HG02798 (cell line): ENCODE measurements at regions not wholly inside any gene's neighbourhood (a gene's known extent, or its start where the extent isn't known, plus 50 kb on each side); places are given as distances from the start of the nearest gene placed in this dataset.

Experiments used
- ATAC-seq: cut with Tn5 transposase; IDR thresholded peaks from one replicate; pipeline ENCODE4 v1.9.1; 2021; ENCODE audit warnings: mild to moderate bottlenecking; ENCODE audit not compliant: unreplicated experiment, poor library complexity

DNA sequence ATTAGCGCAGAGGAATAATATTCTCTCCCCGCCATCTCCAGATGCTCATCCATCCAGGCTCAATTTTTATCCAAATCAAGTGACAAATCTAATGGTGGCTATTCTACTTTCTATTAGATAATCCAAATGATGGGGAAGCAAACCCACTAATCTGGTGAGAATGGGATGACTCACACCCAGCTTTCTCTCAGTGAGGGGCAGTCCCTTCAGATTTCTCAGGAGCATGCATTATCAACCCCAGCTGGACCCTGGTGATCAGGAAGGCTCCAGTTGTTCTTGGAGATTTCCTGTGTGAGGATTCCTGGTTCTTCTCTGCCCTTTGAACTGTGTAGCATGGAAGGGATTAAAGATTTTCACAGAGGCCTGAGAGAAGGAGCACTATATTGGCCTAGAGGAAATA lies 358.0 kb downstream of the WDR72 start:
- ATAC-seq, result no peak

DNA sequence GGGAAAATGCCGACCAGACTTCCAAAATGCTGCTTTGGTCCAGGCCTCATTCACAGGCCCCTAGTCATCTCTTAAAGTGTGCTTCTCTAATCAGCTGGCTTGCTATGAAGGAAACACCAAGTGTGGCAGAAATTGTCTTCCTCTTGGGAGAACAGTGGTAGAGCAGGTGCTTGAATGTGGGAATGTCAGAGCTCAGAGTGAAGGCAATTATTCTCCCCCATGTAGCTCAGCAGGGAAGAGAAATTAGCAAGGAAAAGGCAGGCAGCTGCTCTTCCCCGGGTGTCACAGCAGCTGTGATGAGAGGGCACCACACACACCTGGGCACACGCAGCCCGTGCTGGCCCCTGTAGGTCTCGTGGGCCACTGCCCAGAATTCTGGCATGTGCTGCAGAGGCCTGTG lies 358.5 kb downstream of the WDR72 start:
- ATAC-seq, result no peak

DNA sequence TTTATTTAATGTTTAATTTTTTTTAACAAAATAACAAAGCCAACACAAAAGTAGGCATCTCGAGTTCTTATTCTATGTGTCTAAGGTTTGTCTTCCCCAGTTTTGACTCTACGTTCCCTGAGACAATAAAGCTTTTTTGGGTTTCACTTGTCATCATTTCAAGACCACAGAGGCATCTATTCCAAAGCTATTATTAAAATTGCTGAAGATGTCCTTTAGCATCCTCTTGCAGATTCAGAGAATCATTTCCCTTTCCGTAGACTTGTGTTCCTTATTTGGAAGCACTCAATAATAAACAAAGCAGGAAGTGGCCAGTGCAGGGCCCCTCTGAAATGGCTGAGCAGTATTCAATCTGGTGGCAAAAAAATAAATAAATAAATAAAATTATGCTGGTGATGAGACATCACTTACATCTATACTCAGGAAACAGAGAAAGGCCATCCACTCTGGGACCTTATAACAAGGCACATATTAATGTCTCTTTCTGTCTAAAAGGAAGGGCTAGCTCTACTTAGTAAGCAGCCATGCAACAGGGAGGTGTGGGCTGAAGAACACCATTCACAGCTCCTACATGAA lies 362.3 kb downstream of the WDR72 start:
- ATAC-seq, result no peak

DNA sequence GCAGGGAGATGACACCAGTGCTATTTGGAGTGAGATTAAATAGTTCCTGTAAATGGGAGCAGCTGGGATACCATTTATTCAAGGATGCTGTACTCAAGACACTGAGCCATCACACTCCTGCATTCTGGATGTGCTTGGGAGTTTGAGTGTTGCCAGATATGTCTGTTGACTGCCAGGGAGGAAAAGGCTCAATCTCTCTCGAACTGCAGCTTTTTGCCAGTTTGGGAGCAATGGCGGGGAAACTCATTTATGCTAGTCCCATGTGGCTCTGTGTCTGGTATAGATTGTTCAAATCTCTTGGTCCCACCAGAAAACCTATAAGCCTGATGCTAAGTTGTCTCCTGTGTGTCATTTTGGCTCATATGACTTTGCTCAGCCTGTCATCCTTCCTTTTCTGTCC lies 363.6 kb downstream of the WDR72 start:
- ATAC-seq, result no peak

DNA sequence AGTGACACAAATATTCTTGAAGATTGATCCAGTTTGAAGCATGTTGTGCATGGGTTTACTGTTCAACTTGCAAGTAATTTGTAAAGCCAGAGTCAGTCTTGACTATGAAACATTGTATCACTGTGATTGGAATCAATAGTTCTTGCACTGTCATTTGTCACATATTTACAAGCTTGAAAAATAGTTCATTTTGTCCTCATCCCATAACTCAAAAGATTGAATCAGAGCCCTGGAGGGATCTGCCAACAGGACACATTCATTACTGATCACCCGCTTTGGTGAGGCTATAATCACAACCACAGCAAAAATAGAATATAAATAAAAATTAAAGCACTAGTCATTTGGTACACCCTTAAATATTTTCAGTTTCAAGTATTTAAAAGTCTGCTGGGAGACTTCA lies 368.9 kb downstream of the WDR72 start:
- no peak for ATAC-seq

DNA sequence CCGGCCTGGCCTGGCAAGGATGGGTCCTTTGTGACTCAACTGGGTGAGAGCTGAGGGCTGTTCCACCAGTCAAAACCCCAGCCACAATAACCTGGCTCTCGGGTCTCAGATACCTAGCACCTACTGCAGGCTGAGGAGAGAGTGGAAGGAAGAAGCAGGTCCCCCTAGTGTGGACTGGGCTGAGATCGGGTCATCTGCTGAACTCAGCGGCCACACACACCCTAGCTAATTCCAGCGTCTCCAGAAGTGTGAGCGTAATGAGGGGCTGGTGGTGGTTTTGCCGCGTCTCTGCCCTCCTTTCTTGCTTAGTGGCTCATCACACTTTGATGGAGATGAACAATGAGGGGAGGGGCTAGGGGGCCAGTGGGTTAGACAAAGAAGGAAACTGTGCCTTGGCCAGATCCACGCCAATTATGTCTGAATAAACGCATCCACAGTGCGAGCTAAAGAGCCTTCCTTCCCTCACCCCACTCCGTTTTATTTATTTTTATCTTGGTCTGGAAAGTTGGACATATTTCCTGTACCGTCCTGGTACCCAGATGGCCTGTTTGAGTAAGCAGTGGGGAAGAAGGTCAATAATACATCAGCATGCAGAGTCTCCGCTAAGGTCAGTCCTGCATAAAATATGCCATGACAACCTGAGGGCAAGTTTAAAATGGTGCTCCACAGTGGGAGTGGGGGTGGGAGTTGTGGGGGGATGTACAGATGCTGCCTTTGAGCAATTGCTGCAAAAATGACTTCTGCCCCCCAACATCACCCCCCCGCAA lies 370.0 kb downstream of the WDR72 start:
- ATAC-seq, result no peak

DNA sequence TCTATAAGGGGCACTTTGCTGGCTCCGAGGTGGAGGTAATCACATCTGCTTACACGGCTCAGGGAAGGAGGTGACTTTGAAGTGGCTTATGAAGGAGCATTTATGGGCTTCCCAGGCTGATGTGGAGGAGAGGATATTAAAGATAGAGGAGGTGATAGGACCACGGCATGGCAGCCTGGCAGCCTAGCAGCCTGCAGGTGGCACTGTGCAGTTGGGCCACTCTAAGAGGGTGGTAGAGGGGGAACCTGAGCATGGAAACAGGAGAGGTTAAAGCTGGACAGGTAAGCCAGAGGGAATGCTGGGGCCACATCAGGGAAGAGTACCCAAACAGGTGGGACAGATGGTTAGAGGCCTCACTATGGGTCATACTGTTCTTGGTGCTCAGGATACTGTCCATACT lies 375.0 kb downstream of the WDR72 start:
- no peak for ATAC-seq

DNA sequence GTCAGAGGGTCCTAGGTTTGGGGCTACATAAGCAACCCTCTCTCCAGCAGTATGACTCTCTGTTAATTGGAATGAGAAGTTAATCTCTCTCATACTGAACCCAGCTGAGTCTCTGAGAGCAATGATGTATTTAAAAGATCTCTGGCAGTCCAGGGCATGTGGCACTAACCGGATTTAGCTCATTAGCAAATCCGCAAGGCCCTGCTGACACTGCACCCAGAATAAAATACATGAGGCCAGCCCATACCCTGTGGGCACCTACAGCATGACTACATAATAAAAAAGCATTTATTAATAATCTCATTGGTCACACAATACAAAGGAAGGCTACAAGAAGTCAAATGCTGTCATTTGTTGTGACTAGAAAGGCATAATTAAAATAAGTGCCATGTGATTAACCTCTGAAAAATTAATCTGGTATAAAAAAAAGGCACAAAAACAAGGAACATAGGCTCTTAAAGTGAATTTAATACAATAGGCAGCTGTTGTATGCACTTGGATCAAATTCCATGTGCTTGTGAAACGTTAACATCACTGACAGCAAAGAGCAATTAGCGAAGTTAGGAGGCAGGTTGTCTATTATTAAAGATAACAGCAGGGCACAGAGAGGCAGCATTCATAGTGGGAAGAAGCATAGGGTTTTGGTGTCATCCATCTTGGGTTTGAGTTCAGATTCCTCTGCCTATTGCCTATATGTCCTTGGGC lies 381.2 kb downstream of the WDR72 start:
- ATAC-seq, result no peak

- ATAC-seq, result no peak
These were observed 391.7 kb downstream of the WDR72 start for GRCh38 chr15:53367740-53368139.

- ATAC-seq, result no peak
These were observed 398.6 kb downstream of the WDR72 start for GRCh38 chr15:53360881-53361280.

DNA sequence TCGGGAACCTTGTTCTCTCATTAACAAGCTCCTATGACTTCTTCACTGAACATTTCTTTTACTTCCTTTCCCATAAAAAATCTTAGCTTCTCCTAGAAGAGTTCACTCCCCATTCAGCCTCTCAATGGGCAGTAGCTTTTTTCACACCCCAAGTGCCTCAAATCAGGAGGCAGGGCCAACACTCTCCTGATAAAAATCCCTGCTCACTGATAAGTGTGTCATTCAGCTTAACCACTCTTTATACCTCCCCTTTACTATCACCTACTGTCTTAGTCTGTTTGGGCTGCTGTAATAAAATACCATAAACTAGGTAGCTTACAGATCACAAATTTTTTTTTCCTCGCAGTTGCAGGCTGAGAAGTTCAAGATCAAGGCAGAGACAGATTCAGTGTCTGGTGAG lies 400.4 kb downstream of the WDR72 start:
- no peak for ATAC-seq

GRCh38 chr15:53354874-53355273 lies 404.6 kb downstream of the WDR72 start:
- ATAC-seq, result no peak

DNA sequence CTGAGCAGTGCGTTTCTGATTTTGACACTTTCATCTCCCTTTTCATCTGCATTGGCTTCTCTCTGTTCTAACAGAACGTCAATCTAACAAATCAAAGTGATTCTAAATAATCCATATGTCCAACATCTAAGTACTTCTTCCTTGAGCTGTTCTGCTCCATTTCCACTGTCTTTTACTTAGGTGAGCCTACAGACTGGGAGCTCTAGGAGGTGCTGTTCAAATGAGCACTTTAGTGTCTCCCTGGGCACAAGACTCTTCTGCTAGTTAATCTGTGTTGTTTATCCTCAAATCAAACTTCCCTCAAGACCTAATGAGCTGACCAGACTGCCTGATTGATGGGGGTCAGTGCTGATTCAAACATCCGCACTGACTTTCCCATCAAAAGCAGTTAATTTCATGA lies 408.1 kb downstream of the WDR72 start:
- no peak for ATAC-seq

DNA sequence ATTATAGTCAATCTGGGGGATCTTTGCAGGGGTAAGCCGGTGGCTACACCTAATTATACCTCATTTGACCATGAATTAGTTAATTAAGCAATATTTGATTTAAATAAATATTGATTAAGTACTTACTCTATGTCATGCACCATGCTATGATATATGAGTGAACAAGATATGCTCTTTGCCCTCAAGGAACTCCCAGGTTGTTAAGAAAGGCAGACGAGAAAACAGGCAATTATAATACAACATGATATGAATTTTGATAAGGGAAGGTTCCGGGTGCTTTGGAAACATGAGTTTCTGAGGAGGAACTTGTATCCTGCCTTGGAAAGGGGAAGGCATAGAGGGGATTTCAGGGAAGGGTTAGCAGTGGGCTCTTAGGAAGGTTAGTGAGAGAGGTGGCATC lies 412.9 kb downstream of the WDR72 start:
- no peak for ATAC-seq

DNA sequence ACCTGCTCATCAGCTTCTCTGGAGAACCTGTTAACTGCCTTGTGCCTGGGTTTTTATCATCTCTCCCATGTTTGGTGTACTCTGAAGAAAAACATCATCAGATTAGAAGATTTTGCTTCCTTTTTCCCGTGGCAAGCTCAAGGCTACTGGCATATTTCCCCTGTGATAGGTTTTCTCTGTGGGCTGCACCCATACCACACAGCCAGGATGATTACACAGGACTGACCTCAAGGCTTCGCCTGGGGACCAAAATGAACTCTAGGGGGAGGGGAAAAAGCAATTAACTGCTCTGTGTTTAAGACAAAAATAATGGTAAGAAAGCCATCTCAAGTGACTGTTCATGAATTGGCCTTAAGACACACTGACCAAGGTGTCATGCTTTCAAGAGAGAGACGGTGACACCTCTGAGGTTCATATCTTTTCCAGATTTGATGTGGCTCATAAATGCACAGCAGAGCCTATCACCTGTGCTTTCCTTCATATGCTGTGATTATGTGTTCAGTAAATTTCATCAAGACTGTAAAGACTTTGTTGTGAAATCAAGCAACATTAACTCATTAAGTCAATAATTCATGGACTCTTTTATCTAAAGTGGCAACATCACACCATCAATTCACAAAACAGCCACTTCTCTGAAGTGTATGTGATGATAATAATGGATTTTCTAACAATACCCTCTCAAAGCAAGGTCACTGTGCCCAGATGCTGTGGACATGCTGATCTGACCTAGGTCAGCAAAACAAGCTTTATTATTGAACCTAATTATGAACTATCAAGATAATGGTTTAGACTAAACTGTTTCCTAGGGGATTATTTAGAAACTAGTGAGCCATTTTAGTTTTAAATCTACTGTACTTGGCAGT lies 427.9 kb downstream of the WDR72 start:
- no peak for ATAC-seq

- no peak for ATAC-seq
These were observed 431.1 kb downstream of the WDR72 start for GRCh38 chr15:53328341-53328740.

DNA sequence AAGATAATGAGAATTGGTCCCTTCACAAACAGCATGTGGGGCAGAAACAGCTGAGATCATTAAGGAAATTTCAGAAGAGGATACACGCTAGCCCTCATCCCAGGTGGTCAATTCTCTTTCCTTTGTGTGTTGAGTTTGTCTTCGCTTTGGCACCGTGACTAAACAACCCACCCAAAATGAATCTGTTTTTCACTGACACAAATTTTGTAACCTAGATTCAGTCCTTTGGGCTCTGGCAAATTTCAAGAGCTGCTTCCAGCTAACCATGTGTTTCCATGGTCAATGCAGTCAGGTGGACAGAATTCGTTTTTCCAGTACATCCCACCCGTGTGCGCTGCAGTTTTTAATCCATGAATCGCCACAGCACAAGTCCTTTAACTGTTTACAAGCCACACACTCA lies 435.4 kb downstream of the WDR72 start:
- ATAC-seq, result no peak

DNA sequence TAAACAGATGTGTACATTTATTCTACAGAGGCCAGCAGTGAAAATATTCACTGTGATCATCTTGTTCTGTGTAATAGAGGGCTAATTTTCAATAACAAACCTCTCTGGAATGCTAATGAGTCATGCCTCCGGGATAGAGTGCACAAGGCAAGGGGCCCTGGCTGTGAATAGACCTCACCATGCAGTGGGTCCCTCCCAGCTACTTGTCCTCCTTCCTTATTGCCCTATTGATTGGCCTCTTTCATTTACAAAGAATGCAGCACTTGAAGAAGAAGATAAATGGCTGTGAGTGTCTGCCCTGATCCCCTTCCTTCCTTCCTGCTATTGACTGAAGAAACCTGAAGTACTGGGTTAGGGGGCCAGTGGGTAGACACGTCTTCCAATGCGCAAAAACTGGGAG lies 436.3 kb downstream of the WDR72 start:
- no peak for ATAC-seq

DNA sequence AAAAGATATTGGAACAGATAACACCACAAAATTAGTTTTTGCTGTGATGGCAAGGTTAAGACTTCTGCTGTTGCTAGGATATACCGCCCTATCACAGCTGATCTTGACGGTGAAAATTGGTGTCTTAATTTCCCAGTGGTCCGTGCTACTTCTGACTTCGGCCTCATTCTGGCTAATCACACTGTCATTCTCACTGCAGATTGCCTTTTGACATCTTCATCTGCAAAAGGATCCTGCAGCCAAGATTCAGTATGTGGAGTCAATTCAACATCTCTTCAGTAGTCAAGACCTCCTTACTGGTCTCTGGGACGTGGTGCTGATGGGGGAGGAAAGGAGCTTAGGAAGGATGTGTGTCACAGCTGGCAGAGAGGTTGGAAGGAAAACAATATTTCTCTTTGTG lies 438.6 kb downstream of the WDR72 start:
- no peak for ATAC-seq

GRCh38 chr15:53312707-53313106 lies 446.8 kb downstream of the WDR72 start:
- no peak for ATAC-seq

DNA sequence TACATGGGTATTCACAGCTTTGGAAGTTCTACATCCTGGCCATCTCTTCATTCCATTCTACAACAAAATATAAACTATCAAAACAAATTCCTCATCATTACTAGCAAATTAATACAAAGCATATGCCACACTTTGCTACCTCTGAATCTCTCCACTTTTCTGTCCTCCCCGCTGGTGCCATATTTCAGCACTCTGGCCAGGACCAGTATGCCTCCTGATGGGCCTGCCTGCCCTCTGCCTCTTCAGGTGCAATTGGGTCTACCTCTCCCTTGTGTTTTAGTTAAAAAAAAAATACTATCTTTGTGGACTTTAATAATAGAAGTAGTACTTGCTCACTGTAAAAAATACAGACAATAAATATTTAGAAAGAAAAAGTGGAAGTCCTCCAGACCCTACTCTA lies 448.8 kb downstream of the WDR72 start:
- ATAC-seq, result no peak
